Neural progenitor cell (in vitro differentiated cells): ENCODE measurements at regions not wholly inside any gene's neighbourhood (a gene's known extent, or its start where the extent isn't known, plus 50 kb on each side); places are given as distances from the start of the nearest gene placed in this dataset.

Experiments used
- EZH2 ChIP-seq: fragments of 200-600 bp; sonication (generic); IDR thresholded peaks from 2 replicates; pipeline ENCODE4 v1.6.1; 2017; ENCODE audit warnings: antibody characterized with exemption, mild to moderate bottlenecking, moderate library complexity
- EZH2phosphoT487 ChIP-seq: fragments of 200-600 bp; sonication (generic); IDR thresholded peaks from 2 replicates; pipeline ENCODE4 v1.6.1; 2017; ENCODE audit warnings: antibody characterized with exemption
- TF ChIP-seq, protein P1 (sequence below): fragments of 200-600 bp; sonication (generic); IDR thresholded peaks from 2 replicates; pipeline ENCODE4 v1.5.1; 2017; ENCODE audit warnings: antibody characterized with exemption, mild to moderate bottlenecking

DNA sequence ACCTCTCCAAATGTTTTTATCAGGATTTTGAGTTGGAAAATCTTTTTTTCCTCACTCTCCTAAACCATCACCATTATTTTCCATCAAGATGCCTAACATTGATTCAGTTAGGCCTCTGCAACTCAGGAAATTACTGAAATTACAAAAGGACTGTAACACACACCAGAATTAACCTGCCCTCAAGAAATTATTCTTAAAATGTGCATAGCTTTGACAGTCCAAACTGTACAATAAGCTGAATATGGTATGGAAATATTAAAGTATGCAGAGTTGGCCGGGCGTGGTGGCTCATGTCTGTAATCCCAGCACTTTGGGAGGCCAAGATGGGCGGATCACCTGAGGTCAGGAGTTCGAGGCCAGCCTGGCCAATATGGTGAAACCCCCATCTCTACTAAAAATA lies 50.2 kb upstream of the PHLPP1 start:
- TF ChIP-seq, protein P1, sequence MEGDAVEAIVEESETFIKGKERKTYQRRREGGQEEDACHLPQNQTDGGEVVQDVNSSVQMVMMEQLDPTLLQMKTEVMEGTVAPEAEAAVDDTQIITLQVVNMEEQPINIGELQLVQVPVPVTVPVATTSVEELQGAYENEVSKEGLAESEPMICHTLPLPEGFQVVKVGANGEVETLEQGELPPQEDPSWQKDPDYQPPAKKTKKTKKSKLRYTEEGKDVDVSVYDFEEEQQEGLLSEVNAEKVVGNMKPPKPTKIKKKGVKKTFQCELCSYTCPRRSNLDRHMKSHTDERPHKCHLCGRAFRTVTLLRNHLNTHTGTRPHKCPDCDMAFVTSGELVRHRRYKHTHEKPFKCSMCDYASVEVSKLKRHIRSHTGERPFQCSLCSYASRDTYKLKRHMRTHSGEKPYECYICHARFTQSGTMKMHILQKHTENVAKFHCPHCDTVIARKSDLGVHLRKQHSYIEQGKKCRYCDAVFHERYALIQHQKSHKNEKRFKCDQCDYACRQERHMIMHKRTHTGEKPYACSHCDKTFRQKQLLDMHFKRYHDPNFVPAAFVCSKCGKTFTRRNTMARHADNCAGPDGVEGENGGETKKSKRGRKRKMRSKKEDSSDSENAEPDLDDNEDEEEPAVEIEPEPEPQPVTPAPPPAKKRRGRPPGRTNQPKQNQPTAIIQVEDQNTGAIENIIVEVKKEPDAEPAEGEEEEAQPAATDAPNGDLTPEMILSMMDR = no peak
- TF ChIP-seq EZH2 = no peak
- TF ChIP-seq EZH2phosphoT487 = no peak
